GM21423 (cell line): ENCODE measurements at regions not wholly inside any gene's neighbourhood (a gene's known extent, or its start where the extent isn't known, plus 50 kb on each side); places are given as distances from the start of the nearest gene placed in this dataset.
"Not testable (repeated sequence)": the region's sequence is repeated elsewhere in the genome, so short reads cannot be mapped to it uniquely, and the experiment has no call there.

Experiments
- ATAC-seq: cut with Tn5 transposase; IDR thresholded peaks from one replicate; pipeline ENCODE4 v1.9.1; 2021; ENCODE audit warnings: mild to moderate bottlenecking, moderate library complexity; ENCODE audit not compliant: unreplicated experiment

DNA sequence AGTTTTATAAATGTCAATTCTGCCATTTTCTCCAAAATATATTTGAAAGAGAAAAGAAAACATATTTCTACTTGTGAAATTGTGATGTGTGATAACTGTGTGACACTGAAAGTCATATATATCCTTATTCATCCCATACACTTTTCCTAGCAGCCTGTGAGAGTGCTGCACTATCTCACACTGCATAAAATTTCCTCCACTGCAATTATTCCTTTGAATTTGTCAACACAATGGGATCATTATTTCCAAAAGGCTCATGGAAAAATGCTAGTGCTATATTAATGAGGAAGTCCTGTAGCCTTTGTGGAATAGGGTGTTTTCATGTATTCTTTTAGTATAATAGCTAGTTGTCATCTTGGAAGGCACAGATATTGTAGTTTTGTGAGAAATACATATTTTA is 504.1 kb downstream of the RPL10L start:
- no peak for ATAC-seq

DNA sequence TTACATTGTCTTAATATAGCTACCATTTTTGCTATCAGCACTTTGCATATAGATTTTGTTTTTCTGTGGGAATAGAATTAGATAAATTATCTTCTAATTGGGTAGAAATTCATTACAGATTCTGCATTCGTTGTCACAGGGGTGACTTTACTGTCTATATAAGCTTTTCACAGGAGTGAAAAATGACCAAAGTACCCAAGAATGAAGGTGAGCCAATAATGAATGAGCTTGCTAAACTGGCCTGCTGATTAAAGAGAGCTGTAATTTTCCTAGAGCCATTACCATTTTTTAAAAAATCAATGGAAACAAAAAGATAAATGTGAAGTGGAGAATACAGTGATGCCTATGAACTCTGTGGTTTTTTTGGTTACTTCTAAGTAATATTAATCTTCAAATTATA is 504.6 kb downstream of the RPL10L start:
- no peak for ATAC-seq

GRCh38 chr14:46140445-46140844 is 511.1 kb downstream of the RPL10L start:
- no peak for ATAC-seq

GRCh38 chr14:46139649-46140048 is 511.9 kb downstream of the RPL10L start:
- no peak for ATAC-seq

DNA sequence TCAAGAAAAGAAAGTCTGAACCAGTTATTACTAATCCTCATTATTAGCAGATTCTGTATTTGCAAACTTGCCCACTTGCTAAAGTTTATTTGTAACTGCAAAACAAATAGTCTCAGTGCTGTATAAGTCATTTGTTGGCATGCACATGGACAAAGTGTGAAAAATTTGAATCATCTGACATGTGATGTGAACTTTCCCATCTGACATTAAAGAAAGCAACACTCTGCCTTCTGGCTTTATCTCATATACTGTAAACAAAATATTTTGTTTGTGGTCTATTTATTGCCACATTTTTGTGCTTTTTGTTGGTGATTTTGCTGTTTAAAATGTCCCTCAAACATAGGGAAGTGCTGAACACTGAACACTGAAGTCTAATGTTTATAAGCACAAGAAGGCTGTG is 513.8 kb downstream of the RPL10L start:
- no peak for ATAC-seq

DNA sequence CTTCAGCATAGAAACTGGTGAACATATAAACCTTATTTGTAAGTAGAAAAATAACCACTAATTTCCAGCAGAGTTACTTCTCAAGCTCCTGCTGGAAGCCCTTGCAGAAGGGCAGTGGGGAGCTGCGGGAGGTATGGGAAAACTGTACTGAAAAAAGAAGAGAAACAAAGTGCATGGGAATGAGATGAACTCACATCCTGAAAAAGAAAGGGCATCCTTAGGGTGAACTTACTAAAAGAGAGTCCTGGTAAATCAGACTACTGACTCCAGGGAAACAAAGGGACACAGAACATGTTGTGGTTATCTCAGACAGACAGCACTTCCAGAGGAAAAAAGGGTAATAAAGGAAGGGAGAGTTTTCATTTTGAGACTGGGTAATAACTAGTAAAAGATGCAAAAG is 515.1 kb downstream of the RPL10L start:
- ATAC-seq: no peak

DNA sequence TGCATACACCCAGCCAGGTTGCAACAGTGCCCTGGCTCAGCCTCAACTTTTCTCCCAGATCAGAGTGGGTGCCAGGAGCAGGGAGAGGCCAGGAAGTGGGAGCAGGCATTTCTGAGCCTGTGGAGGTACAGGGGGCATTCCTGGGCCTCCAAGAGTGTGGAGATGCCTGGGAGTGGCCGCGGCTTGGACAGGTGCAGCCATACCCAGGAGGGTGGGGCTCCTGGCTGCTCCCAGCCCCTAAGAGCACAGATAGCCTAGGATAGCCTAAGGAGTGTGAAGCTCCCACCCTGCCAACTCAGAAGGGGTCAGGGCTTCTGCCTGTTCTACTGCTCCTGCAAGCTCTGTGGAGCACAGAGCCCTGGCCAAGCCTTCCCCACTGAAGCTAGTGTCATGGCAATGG is 543.4 kb downstream of the RPL10L start:
- ATAC-seq: no peak

- ATAC-seq: not testable (repeated sequence)
Observed at GRCh38 chr14:46100901-46101300, 550.7 kb downstream of the RPL10L start.

GRCh38 chr14:46091819-46092218 is 559.8 kb downstream of the RPL10L start:
- ATAC-seq: no peak

- ATAC-seq: no peak
Observed at GRCh38 chr14:46087604-46088003, 564.0 kb downstream of the RPL10L start.

- ATAC-seq: no peak
Observed at GRCh38 chr14:46074061-46074460, 577.5 kb downstream of the RPL10L start.

DNA sequence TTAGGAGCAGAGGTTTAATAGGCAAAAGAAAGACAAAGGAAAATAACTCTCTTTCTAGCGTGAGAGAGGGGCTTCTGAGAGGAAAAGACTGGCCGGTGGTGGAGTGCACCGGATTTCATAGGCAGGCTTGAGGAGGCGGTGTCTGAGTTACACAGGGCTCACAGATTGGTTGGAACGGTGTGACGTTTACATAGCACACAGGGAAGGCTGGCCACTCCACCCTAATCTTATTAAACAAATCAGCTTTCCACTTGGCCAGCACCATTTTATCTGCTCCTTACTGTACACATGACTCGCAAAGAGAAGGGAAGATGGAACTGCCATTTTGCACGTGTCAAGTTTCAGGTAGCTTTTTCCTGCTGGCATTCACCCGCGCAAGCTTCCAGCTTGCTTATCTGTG is 587.7 kb downstream of the RPL10L start:
- ATAC-seq: no peak

DNA sequence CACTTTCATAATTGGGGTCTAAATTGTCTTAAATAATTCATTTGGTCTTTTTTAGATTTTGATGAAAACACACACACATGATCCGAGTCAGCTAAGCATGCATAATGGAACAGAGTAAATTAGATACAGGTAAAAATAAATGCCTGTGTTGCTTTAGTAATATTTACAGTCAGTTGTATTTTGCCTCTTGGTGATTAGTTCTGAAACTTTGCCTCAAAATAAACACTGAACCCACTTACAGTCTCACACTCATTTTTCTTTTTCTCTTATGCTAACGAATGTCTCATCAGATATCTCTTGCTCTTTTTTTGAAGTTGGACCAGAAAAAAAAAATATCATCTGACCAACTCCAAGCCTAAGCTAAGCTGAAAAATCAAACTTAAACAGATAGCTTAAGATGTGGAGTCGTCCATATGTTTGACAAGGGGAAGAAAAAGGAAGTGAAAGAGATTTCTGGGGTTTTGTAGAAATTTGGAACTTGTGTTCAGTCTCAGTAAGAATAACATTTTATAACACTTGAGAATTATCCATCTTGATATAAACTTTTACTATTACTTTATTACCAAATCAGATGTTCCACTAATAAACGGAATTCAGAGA is 592.5 kb downstream of the RPL10L start:
- ATAC-seq: no peak

GRCh38 chr14:46057799-46058198 is 593.8 kb downstream of the RPL10L start:
- ATAC-seq: no peak

DNA sequence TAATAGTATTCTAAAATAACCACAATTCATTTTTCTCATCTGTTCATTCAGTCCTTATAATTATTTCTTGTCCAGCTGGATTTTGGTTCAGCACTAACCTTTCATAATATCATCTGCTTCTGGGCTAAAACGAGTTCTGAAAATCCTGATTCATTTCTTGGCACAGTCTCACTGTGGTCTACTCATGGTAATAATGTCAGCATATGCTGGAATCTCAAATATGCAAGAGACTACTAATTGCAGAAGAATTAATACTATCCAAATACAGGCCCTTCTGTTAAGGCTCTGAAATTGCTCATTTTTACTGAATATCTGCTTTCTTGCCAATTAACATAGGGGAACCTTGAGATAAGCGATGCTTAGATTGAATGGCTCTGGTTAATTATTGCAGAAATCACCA is 597.1 kb downstream of the RPL10L start:
- ATAC-seq: no peak

- ATAC-seq: no peak
Observed at GRCh38 chr14:46053221-46053620, 598.4 kb downstream of the RPL10L start.

DNA sequence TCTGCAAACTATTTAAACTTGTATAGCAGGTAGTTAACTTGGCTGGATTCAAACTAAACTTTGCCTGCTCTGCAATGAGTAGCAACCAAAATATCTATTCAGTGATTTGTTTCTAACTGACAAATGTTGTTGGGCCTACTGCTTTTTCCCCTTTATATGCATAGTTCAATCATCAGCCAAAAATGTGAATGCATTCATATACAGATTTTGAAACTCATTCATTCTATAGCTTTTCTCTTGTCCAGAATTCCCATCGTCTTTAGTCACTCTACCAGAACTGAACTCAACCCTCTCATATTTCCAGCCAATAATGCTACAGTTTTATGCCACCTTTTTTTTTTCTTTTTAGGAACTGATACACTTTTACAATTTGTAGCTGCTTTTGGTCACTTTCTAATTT is 599.8 kb downstream of the RPL10L start:
- ATAC-seq: no peak

- no peak for ATAC-seq
Observed at GRCh38 chr14:46048127-46048526, 603.5 kb downstream of the RPL10L start.

- no peak for ATAC-seq
Observed at GRCh38 chr14:46036099-46036498, 615.5 kb downstream of the RPL10L start.

GRCh38 chr14:46034305-46034704 is 617.3 kb downstream of the RPL10L start:
- no peak for ATAC-seq

DNA sequence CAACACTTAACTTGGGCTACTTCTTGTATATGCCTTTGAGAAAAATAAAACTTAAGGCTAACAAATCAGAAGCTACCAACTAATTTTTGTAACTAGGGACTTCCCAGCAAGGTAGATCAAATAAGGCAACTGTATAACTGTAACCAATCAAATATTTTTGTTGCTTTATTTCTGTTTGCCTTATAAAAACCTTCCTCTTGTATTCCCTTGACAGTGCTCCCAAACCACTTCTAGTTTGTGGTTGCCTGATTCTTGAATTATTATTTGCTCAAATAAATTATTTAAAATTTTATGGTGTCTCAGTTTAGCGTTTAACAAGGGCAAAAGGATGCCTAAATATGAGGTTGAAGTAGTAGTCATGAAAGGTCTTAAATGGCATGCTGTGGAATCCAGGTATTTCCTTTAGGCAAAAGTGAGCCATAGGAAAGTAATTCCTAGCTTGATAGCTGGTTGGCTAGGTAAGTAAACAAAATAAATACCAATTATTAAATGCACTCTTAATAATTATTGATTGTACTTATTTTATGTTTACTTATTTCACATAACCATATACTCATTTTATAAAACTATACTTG is 632.6 kb downstream of the RPL10L start:
- no peak for ATAC-seq

GRCh38 chr14:46008348-46008747 is 643.2 kb downstream of the RPL10L start:
- ATAC-seq: no peak

- no peak for ATAC-seq
Observed at GRCh38 chr14:45998554-45998953, 653.0 kb downstream of the RPL10L start.
